ENCODE measurements at regions not wholly inside any gene's neighbourhood (a gene's known extent, or its start where the extent isn't known, plus 50 kb on each side); places are given as distances from the start of the nearest gene placed in this dataset.

DNA sequence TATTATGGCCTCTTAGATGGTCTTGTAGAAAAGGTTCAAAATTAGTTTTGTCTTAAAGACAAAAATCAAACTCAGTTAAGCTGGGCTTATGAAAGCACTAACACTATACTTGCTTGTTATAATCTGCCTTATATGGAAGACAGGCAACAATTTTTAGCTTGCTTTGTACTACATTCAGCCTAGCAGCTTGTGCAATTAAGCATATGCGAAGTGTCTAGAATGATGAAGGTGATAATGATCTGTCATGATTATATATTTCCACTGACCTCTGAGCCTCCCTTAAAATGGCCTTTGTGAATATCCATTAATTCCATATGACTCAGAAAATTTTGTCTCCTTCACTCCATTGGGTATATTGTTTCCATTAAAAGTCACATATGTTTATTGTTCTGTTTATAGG is 834.9 kb downstream of the OLFM4 start (continued):
- TF ChIP-seq RNF2 (IDR thresholded peaks at IDR 0.05; ENCODE audit: borderline replicate concordance, low read depth, low read length, missing control alignments, poor library complexity, severe bottlenecking) (no peak), CTBP2 (IDR thresholded peaks at IDR 0.05; ENCODE audit: borderline replicate concordance, insufficient read depth, insufficient read length, low read length) (no peak), EZH2 (IDR thresholded peaks at IDR 0.05; ENCODE audit: low read depth, low read length, severe bottlenecking) (no peak), KDM1A (IDR thresholded peaks at IDR 0.05; ENCODE audit: borderline replicate concordance, low read length) (no peak)
